Islet precursor cell (in vitro differentiated cells): ENCODE measurements at regions not wholly inside any gene's neighbourhood (a gene's known extent, or its start where the extent isn't known, plus 50 kb on each side); places are given as distances from the start of the nearest gene placed in this dataset.

ENCODE experiments used
- DNase-seq: peaks from one replicate; pipeline ENCODE4 v3.0.0-alpha.2; 2018

DNA sequence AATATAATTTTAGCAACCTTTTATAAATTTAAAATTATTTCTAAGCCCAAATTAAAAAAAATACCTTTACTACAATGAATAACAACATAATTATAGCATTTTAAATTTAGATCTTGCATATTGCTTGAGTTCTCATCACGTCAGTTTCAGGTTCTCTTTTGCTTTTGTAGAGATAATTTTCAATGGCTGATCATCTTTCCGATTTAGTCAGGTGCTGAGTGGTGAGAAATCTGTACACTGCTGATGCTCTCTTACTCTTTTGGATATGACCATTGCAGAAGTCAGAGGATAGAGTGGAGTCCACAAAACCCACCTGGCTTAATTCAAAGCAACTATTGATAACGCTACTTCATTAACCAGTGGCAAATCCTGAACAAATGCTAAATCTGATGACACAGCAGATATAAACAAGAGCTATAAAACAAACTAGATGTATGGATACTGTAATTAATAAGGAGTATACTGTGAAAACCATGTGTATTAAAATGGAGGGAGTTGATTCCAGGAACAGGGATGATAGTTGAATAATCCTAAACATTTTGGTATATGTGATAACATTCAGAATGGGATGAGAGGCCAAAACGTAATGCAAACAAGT, 394.8 kb downstream of the CSNK1G3 start:
- no peak for DNase-seq

- DNase-seq: no peak
Measured at GRCh38 chr5:123885081-123885480, 373.1 kb downstream of the CSNK1G3 start.

DNA sequence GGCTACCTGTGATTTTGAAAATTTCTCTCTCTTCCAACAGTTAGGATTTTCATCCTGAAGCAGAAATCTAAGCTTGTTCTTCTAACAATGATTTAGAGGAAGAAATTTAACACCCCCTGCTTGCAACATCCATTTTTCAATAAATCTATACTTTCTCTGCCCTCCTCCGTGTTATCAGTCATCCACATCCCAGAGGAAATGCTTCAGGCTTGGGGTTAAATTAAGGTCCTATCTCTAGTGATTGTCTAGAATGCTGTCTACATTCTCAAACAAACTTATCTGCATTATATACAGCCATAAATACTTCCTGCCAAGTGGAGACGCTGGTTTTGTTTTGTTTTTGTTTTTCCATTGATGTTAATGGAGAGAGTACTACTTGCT, 371.0 kb downstream of the CSNK1G3 start:
- no peak for DNase-seq

DNA sequence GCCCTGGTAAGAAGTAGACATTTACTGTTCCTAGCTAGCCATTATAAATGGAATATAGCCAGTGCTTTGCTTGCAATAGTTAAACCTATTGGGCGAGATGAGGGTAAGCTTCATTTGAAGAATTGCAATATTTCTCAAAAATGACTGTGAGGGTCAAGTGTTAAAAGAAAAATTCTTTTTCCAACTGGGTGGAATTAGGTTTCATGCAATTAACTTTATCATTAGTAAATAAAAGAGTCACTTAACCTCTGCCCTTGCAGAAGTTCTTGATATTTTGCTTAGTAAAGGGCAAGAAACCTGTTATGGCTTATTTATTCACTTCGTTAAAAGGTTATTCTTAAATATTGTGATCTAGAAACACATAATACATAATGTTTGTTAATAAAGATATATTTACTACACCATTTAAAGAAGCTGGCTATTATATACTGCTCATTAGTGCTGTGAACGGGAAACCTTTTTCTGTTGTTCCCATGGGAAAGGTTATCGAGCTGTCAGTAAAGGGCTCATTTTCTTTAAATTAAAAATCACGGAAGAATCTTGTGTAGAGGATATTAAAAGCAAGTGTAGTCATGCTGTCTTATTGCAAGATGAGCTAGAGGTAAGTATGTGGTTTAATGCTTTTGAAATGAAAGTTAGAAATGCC, 370.5 kb downstream of the CSNK1G3 start:
- DNase-seq: no peak

- no peak for DNase-seq
Measured at GRCh38 chr5:123881759-123882244, 369.8 kb downstream of the CSNK1G3 start.

- DNase-seq: no peak
Measured at GRCh38 chr5:123880875-123881274, 368.9 kb downstream of the CSNK1G3 start.

GRCh38 chr5:123879071-123879470, 367.1 kb downstream of the CSNK1G3 start:
- DNase-seq: peak; percentile 93

GRCh38 chr5:123876276-123876790, 364.4 kb downstream of the CSNK1G3 start:
- DNase-seq: no peak

GRCh38 chr5:123875561-123876275, 363.7 kb downstream of the CSNK1G3 start:
- peak; percentile 89 for DNase-seq

- DNase-seq: peak; percentile 64
Measured at GRCh38 chr5:123874600-123875201, 362.7 kb downstream of the CSNK1G3 start.

DNA sequence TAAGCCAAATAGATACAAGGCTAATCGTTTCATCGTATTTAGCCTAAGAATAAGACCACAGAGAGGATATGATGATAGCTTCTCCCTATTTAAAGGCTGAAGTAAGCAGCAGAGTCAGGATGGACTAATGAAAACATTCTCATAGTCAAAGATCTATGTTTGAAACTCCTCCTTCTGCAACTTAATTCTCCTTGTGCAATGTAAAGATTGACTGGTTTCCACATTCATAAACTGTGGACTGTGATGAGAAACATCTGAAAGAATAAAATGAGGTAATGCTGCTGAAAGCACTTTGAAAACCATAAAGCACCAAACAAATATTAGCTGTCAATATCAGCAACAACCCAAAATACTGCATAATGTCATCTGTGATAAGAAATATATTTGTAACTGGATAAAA, 361.9 kb downstream of the CSNK1G3 start:
- no peak for DNase-seq

DNA sequence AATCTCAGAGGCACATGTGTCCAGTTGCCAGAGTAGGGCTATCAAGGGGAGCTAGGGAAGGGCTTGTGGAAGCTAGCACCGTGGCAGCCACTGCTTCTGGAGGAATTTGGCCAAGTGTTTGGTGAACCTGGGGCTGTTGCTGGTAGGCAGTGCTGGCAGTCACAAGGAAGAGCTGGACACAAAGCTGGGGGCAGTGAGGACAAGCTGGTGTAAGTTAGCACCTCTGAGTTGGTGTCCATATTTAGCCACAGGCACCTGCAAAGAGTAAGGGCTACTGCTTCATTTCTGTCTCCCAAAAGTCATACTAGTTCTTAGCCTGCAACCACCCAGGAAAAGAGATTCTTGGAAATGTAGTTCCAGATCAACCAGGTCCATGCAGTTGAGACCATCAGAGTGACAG, 359.4 kb downstream of the CSNK1G3 start:
- DNase-seq: no peak

DNA sequence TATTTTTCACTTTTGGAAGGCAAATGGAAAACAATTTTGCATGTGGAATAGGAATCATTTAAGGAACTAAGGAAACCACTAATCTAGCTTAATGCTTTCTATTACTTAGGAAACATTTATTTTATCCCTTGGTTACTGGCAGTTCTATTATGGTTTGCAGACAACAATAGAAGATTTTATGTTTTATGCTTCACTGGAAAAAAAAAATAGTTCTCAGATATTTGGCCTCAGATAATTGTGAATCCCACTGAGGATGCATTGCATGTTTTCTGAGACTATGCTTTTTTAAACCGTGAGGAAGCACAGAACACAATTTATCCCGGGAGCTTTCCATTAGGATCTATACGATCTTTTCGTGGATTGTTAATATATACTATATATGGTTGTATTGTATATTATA, 356.9 kb downstream of the CSNK1G3 start:
- no peak for DNase-seq

GRCh38 chr5:123868267-123868666, 356.3 kb downstream of the CSNK1G3 start:
- no peak for DNase-seq

DNA sequence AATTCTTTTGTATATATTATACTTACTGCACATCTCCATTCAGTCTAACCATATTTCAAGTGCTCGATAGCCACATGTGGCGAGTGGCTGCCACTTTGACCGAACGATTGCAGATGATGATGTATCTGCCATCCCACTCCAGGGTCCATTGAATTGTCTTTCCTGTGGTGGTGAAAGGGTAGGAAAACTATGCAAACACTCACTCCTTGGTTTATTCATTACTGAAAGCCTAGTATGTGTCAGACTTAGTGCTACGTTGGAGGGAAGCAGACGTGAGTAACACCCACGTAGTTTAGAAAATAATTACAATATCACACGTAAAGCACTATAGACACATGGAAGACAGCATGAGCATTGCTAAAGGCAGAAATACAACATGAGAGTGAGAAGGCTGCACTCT, 353.7 kb downstream of the CSNK1G3 start:
- DNase-seq: no peak

DNA sequence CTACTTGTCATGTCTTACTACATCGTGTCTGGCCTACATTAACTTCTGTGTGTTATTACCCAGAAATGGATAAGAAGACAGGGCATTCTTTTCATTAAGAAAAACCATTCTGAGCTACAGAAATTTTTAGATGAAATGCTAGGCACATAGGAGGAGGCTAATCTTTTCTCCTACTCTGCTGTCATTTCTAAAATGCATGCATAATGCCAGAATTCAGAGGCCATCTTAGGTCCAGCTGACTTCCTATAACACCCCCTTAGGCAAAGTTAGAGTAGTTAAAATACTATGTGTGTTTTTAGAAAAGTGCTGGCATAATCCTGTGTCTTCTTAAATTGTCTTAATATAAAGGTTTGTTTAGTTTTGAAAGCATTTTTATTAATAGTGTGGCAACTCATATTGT, 352.6 kb downstream of the CSNK1G3 start:
- DNase-seq: no peak

GRCh38 chr5:123858938-123859337, 347.0 kb downstream of the CSNK1G3 start:
- DNase-seq: no peak

DNA sequence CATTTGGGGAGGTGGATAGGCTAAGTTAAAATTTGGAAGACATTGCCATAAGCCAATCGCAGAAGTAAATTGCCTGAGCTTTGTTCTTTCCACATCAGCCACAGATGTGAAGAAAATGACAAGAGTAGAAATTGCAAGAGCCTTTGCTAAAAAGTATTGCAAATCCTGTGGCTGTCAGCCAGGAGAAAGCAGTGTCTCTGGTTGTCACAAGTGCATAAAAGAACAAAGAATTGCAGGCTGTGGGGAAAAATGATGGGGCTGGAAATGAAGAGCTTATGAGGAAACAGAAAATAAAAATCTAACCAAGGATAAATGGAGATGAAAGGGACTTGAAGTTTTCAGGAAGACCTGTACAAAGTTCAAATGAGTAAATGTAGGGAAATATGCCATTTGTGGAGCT, 344.8 kb downstream of the CSNK1G3 start:
- no peak for DNase-seq

- DNase-seq: no peak
Measured at GRCh38 chr5:123855609-123856008, 343.6 kb downstream of the CSNK1G3 start.

DNA sequence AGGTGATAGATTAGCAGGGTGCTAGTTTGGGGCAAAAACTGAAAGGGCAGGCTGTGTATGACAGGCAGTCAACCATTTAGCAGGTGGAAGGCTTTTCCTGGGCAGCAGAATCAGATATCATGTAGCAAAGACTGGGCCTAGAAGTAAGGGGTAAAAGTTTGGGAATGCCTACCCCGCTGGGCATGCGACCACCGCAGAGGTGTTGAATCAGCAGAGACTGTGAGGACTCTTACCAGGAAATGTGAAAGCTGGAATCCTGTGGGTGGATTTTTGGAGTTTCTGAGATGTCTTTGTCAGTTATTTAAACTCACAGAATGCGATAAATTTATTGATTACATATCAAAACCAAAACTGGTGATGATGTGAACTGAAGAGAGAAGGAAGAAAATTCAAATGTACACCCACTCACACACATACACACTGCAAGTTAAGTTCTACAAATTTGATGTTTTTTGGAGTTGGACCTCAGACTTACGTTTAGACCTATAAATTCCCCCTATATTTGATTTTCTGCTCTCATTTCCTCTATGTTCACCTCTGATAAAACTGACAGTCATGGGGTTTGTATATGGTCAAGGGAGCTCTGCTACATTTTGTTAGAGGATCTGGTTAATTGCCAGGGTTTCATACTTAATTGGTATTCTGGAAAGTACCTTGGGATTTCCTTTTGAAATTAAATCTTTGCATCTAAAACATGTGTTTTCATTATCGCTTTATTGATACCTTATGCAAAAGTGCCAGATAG, 333.6 kb downstream of the CSNK1G3 start:
- no peak for DNase-seq

GRCh38 chr5:123844873-123845272, 332.9 kb downstream of the CSNK1G3 start:
- DNase-seq: no peak

- DNase-seq: no peak
Measured at GRCh38 chr5:123835421-123835820, 323.4 kb downstream of the CSNK1G3 start.

DNA sequence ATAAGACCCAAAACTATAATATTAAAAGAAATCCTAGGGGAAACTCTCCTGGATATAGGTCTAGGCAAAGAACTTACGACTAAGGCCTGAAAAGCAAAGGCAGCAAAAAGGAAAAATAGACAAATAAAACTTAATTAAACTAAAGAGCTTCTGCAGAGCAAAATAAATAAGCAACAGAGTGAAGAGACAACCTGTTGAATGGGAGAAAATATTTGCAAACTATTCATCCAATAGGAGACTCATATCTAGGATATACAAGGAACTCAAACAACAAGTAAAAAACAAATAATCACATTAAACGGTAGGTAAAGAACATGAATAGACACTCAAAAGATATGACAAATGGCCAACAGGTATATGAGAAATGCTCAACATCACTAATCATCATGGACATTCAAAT, 318.6 kb downstream of the CSNK1G3 start:
- DNase-seq: no peak
